ENCODE measurements at regions not wholly inside any gene's neighbourhood (a gene's known extent, or its start where the extent isn't known, plus 50 kb on each side); places are given as distances from the start of the nearest gene placed in this dataset.
"Not testable (repeated sequence)": the region's sequence is repeated elsewhere in the genome, so short reads cannot be mapped to it uniquely, and the experiment has no call there.

GRCh38 chr6:112401083-112401482, 54.0 kb downstream of the RFPL4B start:
- TF ChIP-seq POLR2A (IDR thresholded peaks at IDR 0.05; ENCODE audit: low read length) (no peak), GATA1 (IDR thresholded peaks at IDR 0.05; ENCODE audit: low read depth, low read length) (no peak)
- DNase-seq = no peak

DNA sequence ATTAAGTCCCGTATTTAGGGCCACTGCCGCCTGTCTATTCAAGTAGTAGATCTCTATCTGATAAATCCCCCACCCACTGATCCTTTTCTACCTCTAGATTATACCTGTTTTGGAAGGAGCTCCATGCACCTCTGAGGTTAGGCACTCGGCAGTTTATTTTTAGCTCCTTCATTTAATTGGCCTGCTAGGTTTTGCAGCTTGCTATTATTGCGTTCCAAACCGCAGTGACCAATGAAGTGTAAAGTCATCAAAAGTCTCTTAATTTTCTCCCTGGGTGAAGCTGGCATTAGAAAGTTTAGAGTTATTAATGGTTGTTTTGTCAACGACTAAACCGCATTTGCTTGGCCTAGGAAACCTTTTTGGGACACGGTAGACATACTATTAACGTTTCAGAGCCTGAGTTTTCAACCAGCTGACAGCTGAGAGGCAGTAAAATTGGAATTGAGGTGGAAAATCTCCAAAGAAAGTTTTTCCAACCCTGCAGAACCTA, 60.0 kb downstream of the RFPL4B start:
- no peak for DNase-seq

GRCh38 chr6:112408522-112408921, 61.4 kb downstream of the RFPL4B start:
- TF ChIP-seq GATA1 (IDR thresholded peaks at IDR 0.05; ENCODE audit: low read depth, low read length) (no peak), POLR2A (IDR thresholded peaks at IDR 0.05; ENCODE audit: low read length) (no peak)
- no peak for DNase-seq

More for the DNA sequence above, 60.0 kb downstream of the RFPL4B start:
- no peak for TF ChIP-seq GATA1 (IDR thresholded peaks at IDR 0.05; ENCODE audit: low read depth, low read length)
- TF ChIP-seq POLR2A (IDR thresholded peaks at IDR 0.05; ENCODE audit: low read length) = no peak

- no peak for DNase-seq
Measured at GRCh38 chr6:112409311-112409710, 62.2 kb downstream of the RFPL4B start.

GRCh38 chr6:112413780-112414179, 66.7 kb downstream of the RFPL4B start:
- TF ChIP-seq GATA1 (IDR thresholded peaks at IDR 0.05; ENCODE audit: low read depth, low read length) = no peak
- no peak for TF ChIP-seq POLR2A (IDR thresholded peaks at IDR 0.05; ENCODE audit: low read length)
- no peak for DNase-seq

More at GRCh38 chr6:112409311-112409710, 62.2 kb downstream of the RFPL4B start:
- no peak for TF ChIP-seq POLR2A (IDR thresholded peaks at IDR 0.05; ENCODE audit: low read length)
- no peak for TF ChIP-seq GATA1 (IDR thresholded peaks at IDR 0.05; ENCODE audit: low read depth, low read length)

DNA sequence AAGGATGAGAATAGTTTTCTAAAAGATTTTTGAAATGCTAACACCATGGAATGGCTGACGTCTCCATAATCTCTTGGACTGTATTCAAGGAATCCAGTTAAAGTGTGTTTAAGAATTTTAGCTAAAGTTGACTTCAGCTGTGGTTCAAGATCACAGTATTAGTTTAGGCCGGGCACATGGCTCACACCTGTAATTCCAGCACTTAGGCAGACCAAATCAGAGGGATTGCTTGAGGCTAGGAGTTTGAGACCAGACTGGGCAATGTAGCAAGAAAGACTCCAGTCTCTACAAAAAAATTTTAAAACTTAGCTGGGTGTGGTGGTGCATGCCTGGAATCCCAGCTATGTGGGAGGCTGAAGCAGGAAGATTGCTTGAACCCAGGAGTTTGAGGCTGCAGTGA, 68.2 kb downstream of the RFPL4B start:
- no peak for TF ChIP-seq POLR2A (IDR thresholded peaks at IDR 0.05; ENCODE audit: low read length)
- no peak for TF ChIP-seq GATA1 (IDR thresholded peaks at IDR 0.05; ENCODE audit: low read depth, low read length)

GRCh38 chr6:112416866-112417265, 69.7 kb downstream of the RFPL4B start:
- TF ChIP-seq POLR2A (IDR thresholded peaks at IDR 0.05; ENCODE audit: low read length) (no peak), GATA1 (IDR thresholded peaks at IDR 0.05; ENCODE audit: low read depth, low read length) (no peak)

More for the DNA sequence above, 68.2 kb downstream of the RFPL4B start:
- no peak for DNase-seq

DNA sequence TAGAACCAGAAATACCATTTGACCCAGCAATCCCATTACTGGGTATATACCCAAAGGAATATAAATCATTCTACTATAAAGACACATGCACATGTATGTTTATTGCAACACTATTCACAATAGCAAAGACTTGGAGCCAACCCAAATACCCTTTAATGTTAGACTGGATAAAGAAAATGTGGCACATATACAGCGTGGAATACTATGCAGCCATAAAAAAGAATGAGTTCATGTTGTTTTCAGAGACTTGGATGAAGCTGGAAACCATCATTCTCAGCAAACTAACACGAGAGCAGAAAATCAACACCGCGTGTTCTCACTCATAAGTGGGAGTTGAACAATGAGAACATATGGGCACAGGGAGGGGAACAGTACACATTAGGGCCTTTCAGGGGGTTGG, 79.9 kb downstream of the RFPL4B start:
- not testable (repeated sequence) for DNase-seq

More at GRCh38 chr6:112416866-112417265, 69.7 kb downstream of the RFPL4B start:
- no peak for DNase-seq

GRCh38 chr6:112427499-112427898, 80.4 kb downstream of the RFPL4B start:
- DNase-seq = no peak
- no peak for TF ChIP-seq POLR2A (IDR thresholded peaks at IDR 0.05; ENCODE audit: low read length)
- no peak for TF ChIP-seq GATA1 (IDR thresholded peaks at IDR 0.05; ENCODE audit: low read depth, low read length)

DNA sequence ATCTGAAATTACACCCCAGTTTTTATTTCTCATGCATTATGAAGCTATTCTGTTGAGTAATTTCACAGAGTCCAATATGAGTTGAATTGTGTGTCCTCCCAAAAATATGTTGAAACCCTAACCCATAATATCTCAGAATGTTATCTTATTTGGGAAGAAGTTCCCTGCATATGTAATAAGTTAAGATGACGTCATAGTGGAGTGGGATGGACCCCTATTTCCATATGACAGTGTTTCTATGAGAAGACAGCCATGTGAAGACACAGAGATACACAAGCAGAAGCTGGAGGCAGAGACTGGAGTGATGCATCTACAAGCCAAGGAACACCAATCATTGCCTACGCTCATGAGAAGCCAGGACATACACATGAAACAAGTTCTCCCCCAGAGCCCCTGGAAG, 81.3 kb downstream of the RFPL4B start:
- no peak for DNase-seq
- no peak for TF ChIP-seq POLR2A (IDR thresholded peaks at IDR 0.05; ENCODE audit: low read length)
- no peak for TF ChIP-seq GATA1 (IDR thresholded peaks at IDR 0.05; ENCODE audit: low read depth, low read length)

- TF ChIP-seq POLR2A (IDR thresholded peaks at IDR 0.05; ENCODE audit: low read length) = no peak
- TF ChIP-seq GATA1 (IDR thresholded peaks at IDR 0.05; ENCODE audit: low read depth, low read length) = no peak
- DNase-seq = peak in 1 of 2 experiments; percentile 3
Measured at GRCh38 chr6:112429226-112429625, 82.1 kb downstream of the RFPL4B start.

DNA sequence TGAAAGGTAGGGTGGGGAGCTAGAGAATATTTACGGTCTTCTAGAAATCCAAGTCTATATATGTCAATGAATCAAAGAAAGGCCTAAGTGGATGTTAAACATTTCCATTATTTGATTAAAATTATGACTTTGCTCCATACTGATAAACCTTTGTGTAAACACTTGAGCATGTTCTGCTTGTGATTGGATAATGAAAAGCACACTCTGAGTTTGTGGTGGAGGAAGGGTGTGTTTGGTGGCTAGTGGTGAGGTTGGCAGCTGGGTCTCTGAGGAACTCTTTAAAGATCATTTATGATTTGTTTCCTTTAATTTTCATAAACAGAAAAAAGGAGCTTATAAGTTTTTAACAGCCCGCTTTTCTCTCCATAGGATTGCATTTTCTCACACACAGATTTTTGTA, 84.7 kb downstream of the RFPL4B start:
- DNase-seq = no peak
- TF ChIP-seq GATA1 (IDR thresholded peaks at IDR 0.05; ENCODE audit: low read depth, low read length) = no peak

GRCh38 chr6:112432853-112433252, 85.7 kb downstream of the RFPL4B start:
- TF ChIP-seq GATA1 (IDR thresholded peaks at IDR 0.05; ENCODE audit: low read depth, low read length) = no peak
- TF ChIP-seq POLR2A (IDR thresholded peaks at IDR 0.05; ENCODE audit: low read length) = no peak

GRCh38 chr6:112433457-112433856, 86.3 kb downstream of the RFPL4B start:
- TF ChIP-seq GATA1 (IDR thresholded peaks at IDR 0.05; ENCODE audit: low read depth, low read length) (no peak), POLR2A (IDR thresholded peaks at IDR 0.05; ENCODE audit: low read length) (no peak)
- DNase-seq = no peak

More at GRCh38 chr6:112432853-112433252, 85.7 kb downstream of the RFPL4B start:
- DNase-seq = no peak

- TF ChIP-seq POLR2A (IDR thresholded peaks at IDR 0.05; ENCODE audit: low read length) = no peak
- TF ChIP-seq GATA1 (IDR thresholded peaks at IDR 0.05; ENCODE audit: low read depth, low read length) = no peak
- no peak for DNase-seq
Measured at GRCh38 chr6:112434896-112435435, 87.8 kb downstream of the RFPL4B start.
